BE2C (cell line): ENCODE measurements at regions not wholly inside any gene's neighbourhood (a gene's known extent, or its start where the extent isn't known, plus 50 kb on each side); places are given as distances from the start of the nearest gene placed in this dataset.

Experiments
- DNase-seq: peaks from one replicate; pipeline ENCODE4 v3.0.0-alpha.2; 2020
- H3K27me3 ChIP-seq: fragments of 250-450 bp; sonication (Bioruptor Pico); 2 replicates; pipeline ENCODE4 v1.5.1; 2020; ENCODE audit warnings: mild to moderate bottlenecking
- H3K36me3 ChIP-seq: fragments of 250-450 bp; sonication (Bioruptor Pico); 2 replicates; pipeline ENCODE4 v1.5.1; 2020; ENCODE audit warnings: mild to moderate bottlenecking
- H3K4me1 ChIP-seq: fragments of 250-450 bp; sonication (Bioruptor Pico); 2 replicates; pipeline ENCODE4 v1.5.1; 2020
- H3K4me3 ChIP-seq: 2 replicates; pipeline ENCODE4 v1.5.1; 2011; ENCODE audit warnings: low read depth, low read length
- H3K9me3 ChIP-seq: fragments of 250-450 bp; sonication (Bioruptor Pico); 2 replicates; pipeline ENCODE4 v1.5.1; 2020
- TF ChIP-seq, protein P1 (sequence below): IDR thresholded peaks from 2 replicates; pipeline ENCODE4 v1.5.1; 2012; ENCODE audit warnings: mild to moderate bottlenecking, low read depth, low read length

- no peaks in the 10 kb centered on the region; the same call in 1 of the 2 replicates for H3K9me3 ChIP-seq
- no peaks in the 10 kb centered on the region for H3K36me3 ChIP-seq
- H3K4me1 ChIP-seq: peaks cover 8% of the 10 kb centered on the region
- H3K4me3 ChIP-seq: no peak overlapping the region
- H3K27me3 ChIP-seq: no peaks in the 10 kb centered on the region
- TF ChIP-seq, protein P1, sequence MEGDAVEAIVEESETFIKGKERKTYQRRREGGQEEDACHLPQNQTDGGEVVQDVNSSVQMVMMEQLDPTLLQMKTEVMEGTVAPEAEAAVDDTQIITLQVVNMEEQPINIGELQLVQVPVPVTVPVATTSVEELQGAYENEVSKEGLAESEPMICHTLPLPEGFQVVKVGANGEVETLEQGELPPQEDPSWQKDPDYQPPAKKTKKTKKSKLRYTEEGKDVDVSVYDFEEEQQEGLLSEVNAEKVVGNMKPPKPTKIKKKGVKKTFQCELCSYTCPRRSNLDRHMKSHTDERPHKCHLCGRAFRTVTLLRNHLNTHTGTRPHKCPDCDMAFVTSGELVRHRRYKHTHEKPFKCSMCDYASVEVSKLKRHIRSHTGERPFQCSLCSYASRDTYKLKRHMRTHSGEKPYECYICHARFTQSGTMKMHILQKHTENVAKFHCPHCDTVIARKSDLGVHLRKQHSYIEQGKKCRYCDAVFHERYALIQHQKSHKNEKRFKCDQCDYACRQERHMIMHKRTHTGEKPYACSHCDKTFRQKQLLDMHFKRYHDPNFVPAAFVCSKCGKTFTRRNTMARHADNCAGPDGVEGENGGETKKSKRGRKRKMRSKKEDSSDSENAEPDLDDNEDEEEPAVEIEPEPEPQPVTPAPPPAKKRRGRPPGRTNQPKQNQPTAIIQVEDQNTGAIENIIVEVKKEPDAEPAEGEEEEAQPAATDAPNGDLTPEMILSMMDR: no peak
- DNase-seq: no peak
Observed at GRCh38 chr12:93290391-93290790, 87.3 kb upstream of the NUDT4 start.

DNA sequence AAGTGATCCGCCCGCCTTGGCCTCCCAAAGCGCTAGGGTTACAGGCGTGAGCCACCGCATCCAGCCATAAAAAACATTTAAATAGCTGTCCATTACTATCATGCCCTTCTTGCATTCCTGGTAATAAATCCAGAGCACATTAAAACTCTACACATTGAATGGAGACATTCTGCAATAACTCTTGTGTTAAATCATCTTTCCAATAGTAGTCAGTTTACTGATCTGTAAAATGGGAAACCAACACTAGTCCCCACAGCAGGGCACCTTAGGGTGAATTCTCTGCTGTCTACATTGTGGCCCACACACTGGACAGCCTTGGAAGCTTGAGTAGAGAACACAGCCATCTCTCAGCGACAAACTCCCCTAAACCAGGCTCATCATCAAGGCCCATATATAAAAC lies 85.5 kb upstream of the NUDT4 start:
- Histone ChIP-seq H3K9me3 (no peaks in the 10 kb centered on the region; the same call in 1 of the 2 replicates), H3K36me3 (no peaks in the 10 kb centered on the region), H3K27me3 (no peaks in the 10 kb centered on the region), H3K4me3 (no peak overlapping the region), H3K4me1 (peaks cover 8% of the 10 kb centered on the region)
- TF ChIP-seq, protein P1: no peak
- no peak for DNase-seq

GRCh38 chr12:93292731-93293566 lies 84.8 kb upstream of the NUDT4 start:
- TF ChIP-seq, protein P1: no peak
- peak; percentile 68 for DNase-seq
- Histone ChIP-seq H3K36me3 (no peaks in the 10 kb centered on the region), H3K9me3 (no peaks in the 10 kb centered on the region; the same call in 1 of the 2 replicates), H3K27me3 (no peaks in the 10 kb centered on the region), H3K4me1 (peaks cover 8% of the 10 kb centered on the region), H3K4me3 (no peak overlapping the region)

- DNase-seq: no peak
- H3K4me1 ChIP-seq: peaks cover 19% of the 10 kb centered on the region
- TF ChIP-seq, protein P1: no peak
- no peaks in the 10 kb centered on the region for H3K9me3 ChIP-seq
- no peaks in the 10 kb centered on the region for H3K27me3 ChIP-seq
- H3K4me3 ChIP-seq: no peak overlapping the region
- H3K36me3 ChIP-seq: no peaks in the 10 kb centered on the region
Observed at GRCh38 chr12:93297032-93297431, 80.7 kb upstream of the NUDT4 start.

DNA sequence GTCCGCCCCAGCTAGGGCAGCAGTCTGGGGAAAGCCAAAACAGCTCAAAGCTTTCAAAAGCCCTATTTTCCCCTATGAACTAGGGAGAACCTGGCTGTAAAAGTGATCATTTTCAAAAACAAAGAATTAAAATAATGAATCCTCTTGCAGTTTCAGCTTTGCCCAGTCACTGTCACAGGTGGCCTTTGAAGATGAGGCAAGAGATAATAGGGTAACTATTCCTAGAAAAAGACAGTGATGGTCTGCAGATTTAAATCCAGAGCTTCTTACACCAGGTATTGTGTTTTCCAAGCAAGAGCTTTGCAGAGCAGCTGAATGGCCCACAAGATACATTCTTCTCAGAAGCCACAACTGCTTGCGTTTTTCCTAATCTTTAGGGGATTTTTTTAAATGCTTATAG lies 80.2 kb upstream of the NUDT4 start:
- H3K4me3 ChIP-seq: no peak overlapping the region
- H3K36me3 ChIP-seq: no peaks in the 10 kb centered on the region
- DNase-seq: no peak
- H3K27me3 ChIP-seq: no peaks in the 10 kb centered on the region
- TF ChIP-seq, protein P1: no peak
- no peaks in the 10 kb centered on the region for H3K9me3 ChIP-seq
- H3K4me1 ChIP-seq: peaks cover 19% of the 10 kb centered on the region

- Histone ChIP-seq H3K9me3 (no peaks in the 10 kb centered on the region), H3K36me3 (no peaks in the 10 kb centered on the region), H3K4me1 (peaks cover 14% of the 10 kb centered on the region; the same call in 1 of the 2 replicates), H3K4me3 (no peak overlapping the region), H3K27me3 (no peaks in the 10 kb centered on the region)
- DNase-seq: peak; percentile 33
- TF ChIP-seq, protein P1: no peak
Observed at GRCh38 chr12:93299262-93299846, 78.4 kb upstream of the NUDT4 start.
